OCI-LY3 (cell line): ENCODE measurements at regions not wholly inside any gene's neighbourhood (a gene's known extent, or its start where the extent isn't known, plus 50 kb on each side); places are given as distances from the start of the nearest gene placed in this dataset.

ENCODE experiments used
- CTCF ChIP-seq: fragments of 200-600, 300-600 bp; sonication (generic); IDR thresholded peaks from 2 replicates; pipeline ENCODE4 v1.5.1; 2014; ENCODE audit warnings: antibody characterized with exemption, low read length, low read depth
- EZH2phosphoT487 ChIP-seq: fragments of 200-600 bp; shearing (Covaris generic); IDR thresholded peaks from 2 replicates; pipeline ENCODE4 v1.6.1; 2018; ENCODE audit warnings: antibody characterized with exemption, mixed run types, low read depth

GRCh38 chr4:44804301-44804700 lies 77.9 kb upstream of the GNPDA2 start:
- no peak for TF ChIP-seq CTCF
- no peak for TF ChIP-seq EZH2phosphoT487
